ENCODE measurements at regions not wholly inside any gene's neighbourhood (a gene's known extent, or its start where the extent isn't known, plus 50 kb on each side); places are given as distances from the start of the nearest gene placed in this dataset.

DNA sequence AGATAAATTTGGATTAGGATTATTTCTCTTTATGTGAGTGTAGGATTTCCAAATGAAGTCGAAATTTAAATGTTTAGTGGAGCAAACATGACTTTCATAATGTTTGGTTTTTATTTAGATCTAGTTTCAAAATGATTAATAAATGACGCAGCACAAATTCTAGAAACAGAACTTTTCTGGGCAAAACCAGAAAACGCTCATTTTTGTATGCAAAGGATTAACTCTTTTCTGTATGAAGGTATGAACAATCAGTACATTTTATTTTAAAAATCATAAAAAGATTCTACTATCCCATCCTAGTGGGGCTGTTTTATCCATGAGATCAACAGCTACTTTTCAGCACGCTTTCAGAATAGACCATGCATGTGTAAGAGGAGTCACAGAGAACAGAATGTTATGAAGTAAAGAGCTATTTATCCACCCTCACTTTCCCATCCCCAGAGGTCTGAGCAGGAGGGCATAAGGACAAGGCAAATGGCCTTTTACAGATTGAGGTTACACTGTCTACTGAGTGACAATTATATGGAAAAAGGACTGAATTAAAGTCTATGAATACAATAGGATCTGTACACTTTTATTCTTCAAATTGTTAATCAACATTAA lies 270.8 kb downstream of the ZEB2 start:
- TF ChIP-seq, protein P1, sequence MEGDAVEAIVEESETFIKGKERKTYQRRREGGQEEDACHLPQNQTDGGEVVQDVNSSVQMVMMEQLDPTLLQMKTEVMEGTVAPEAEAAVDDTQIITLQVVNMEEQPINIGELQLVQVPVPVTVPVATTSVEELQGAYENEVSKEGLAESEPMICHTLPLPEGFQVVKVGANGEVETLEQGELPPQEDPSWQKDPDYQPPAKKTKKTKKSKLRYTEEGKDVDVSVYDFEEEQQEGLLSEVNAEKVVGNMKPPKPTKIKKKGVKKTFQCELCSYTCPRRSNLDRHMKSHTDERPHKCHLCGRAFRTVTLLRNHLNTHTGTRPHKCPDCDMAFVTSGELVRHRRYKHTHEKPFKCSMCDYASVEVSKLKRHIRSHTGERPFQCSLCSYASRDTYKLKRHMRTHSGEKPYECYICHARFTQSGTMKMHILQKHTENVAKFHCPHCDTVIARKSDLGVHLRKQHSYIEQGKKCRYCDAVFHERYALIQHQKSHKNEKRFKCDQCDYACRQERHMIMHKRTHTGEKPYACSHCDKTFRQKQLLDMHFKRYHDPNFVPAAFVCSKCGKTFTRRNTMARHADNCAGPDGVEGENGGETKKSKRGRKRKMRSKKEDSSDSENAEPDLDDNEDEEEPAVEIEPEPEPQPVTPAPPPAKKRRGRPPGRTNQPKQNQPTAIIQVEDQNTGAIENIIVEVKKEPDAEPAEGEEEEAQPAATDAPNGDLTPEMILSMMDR (IDR thresholded peaks at IDR 0.05; ENCODE audit: low read depth, low read length, missing control alignments), result no peak
- H3K27ac ChIP-seq, result no peak overlapping the region
- in situ Hi-C loops (cut with HindIII; ENCODE audit: low pct_ligation_motif_present, low sequenced_read_pairs), result no loop called here
- DNase-seq, result no peak
- no peaks in the 10 kb centered on the region for H3K36me3 ChIP-seq (replicated peaks)
- no peak overlapping the region for H3K4me3 ChIP-seq (ENCODE audit: low read depth, low read length)
- H3K27me3 ChIP-seq (replicated peaks), result no peaks in the 10 kb centered on the region

- TF ChIP-seq, protein P1 (IDR thresholded peaks at IDR 0.05; ENCODE audit: low read depth, low read length, missing control alignments), result no peak
- H3K4me3 ChIP-seq (ENCODE audit: low read depth, low read length), result no peak overlapping the region
- in situ Hi-C loops (cut with HindIII; ENCODE audit: low pct_ligation_motif_present, low sequenced_read_pairs), result no loop called here
Measured at GRCh38 chr2:144248350-144249034, 271.4 kb downstream of the ZEB2 start.

DNA sequence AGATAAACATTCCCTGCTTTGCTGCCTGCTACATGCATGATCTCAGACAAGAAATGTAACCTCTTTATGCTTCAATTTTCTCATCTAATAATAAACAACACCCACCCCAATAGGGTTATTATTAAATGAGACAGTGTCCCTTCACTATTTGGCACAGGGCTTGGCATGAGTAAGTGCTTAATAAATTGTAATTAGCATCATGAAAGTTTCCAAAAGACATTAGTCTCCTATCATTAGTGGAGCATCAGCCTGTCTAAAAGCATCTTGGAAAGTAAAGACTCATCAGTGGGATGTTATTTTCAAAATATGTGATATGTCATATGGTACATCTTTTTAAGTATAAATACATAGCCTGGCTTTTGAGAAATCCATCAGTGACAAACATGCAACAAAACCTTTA lies 275.0 kb downstream of the ZEB2 start:
- H3K36me3 ChIP-seq (replicated peaks), result no peaks in the 10 kb centered on the region
- H3K4me3 ChIP-seq (ENCODE audit: low read depth, low read length), result no peak overlapping the region
- H3K27ac ChIP-seq, result no peak overlapping the region
- no peaks in the 10 kb centered on the region for H3K27me3 ChIP-seq (replicated peaks)
- TF ChIP-seq, protein P1 (IDR thresholded peaks at IDR 0.05; ENCODE audit: low read depth, low read length, missing control alignments), result no peak
- in situ Hi-C loops (cut with HindIII; ENCODE audit: low pct_ligation_motif_present, low sequenced_read_pairs), result no loop called here
- DNase-seq, result no peak

More at GRCh38 chr2:144248350-144249034, 271.4 kb downstream of the ZEB2 start:
- Histone ChIP-seq H3K36me3 (replicated peaks) (no peaks in the 10 kb centered on the region), H3K27ac (no peak overlapping the region), H3K27me3 (replicated peaks) (no peaks in the 10 kb centered on the region)
- no peak for DNase-seq

DNA sequence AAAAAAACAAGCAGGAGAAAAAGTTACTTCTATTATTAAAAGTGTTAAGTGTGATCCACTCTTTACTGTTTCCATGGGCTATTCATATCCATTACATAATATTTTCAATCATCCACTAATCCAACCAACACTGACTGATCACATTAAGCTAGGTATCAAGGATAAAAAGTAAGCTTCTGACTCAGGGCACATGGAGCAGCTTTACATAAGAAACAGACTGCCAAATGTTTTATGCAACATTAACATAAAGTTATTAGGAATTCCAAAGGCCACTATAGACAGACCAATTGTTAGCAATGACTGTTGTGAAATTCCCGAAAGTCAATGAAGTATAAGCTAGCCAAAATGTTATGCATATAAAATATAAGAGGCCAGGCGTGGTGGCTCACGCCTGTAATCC lies 277.6 kb downstream of the ZEB2 start:
- in situ Hi-C loops (cut with HindIII; ENCODE audit: low pct_ligation_motif_present, low sequenced_read_pairs), result no loop called here
- DNase-seq, result no peak
- Histone ChIP-seq H3K36me3 (replicated peaks) (no peaks in the 10 kb centered on the region), H3K4me3 (ENCODE audit: low read depth, low read length) (no peak overlapping the region), H3K27ac (no peak overlapping the region), H3K27me3 (replicated peaks) (no peaks in the 10 kb centered on the region)
- TF ChIP-seq, protein P1 (IDR thresholded peaks at IDR 0.05; ENCODE audit: low read depth, low read length, missing control alignments), result no peak

DNA sequence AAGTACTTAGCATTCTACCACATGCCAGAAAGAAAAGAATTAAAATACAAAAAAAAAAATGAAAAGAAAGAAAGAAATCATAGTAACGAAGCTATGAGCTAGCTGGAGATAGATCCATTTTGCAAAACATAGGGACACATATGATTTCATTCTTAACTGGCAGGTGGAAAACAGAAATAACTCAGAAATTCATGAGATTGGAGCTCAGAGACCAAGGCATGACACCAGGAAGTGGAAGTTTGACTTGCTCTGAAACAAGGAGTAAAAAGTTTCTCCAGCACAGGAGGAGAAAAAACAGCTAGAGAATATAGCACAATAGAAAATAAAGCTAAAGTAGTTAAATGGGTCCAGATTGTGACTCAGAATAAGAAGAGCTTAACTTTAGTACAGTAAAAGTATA lies 278.1 kb downstream of the ZEB2 start:
- in situ Hi-C loops (cut with HindIII; ENCODE audit: low pct_ligation_motif_present, low sequenced_read_pairs), result no loop called here
- Histone ChIP-seq H3K27me3 (replicated peaks) (no peaks in the 10 kb centered on the region), H3K4me3 (ENCODE audit: low read depth, low read length) (no peak overlapping the region), H3K27ac (no peak overlapping the region), H3K36me3 (replicated peaks) (no peaks in the 10 kb centered on the region)
- DNase-seq, result no peak
- TF ChIP-seq, protein P1 (IDR thresholded peaks at IDR 0.05; ENCODE audit: low read depth, low read length, missing control alignments), result no peak

All from brain microvascular endothelial cell (primary cell).